Body of pancreas (tissue), 4 donors: ENCODE measurements at regions not wholly inside any gene's neighbourhood (a gene's known extent, or its start where the extent isn't known, plus 50 kb on each side); places are given as distances from the start of the nearest gene placed in this dataset.

Source experiments
- ATAC-seq: fragments of 150-250 bp; one replicate; pipeline ENCODE4 v1.9.1; 2016
- DNase-seq, 4 donors: peaks; one replicate each; pipeline ENCODE4 v3.0.0-alpha.2; 2019
- H3K27ac ChIP-seq, 4 donors: fragments of 200-600 bp; sonication (generic); 1 replicate in 3 of 4; 2 replicates in 1 of 4; pipeline versions ENCODE4 v1.5.1 to v1.6.1; 2016 to 2019; ENCODE audit warnings: mild to moderate bottlenecking in 1 of 4, mixed read lengths in 1 of 4, moderate library complexity in 1 of 4
- H3K27me3 ChIP-seq, 2 donors: fragments of 200-600 bp; sonication (generic); one replicate each; pipeline ENCODE4 v1.6.0; 2016; ENCODE audit warnings: mild to moderate bottlenecking in 1 of 2
- H3K36me3 ChIP-seq, 2 donors: fragments of 200-600 bp; sonication (generic); replicated peaks in 1 of 2; 2 replicates each; pipeline ENCODE4 v1.5.1; 2016; ENCODE audit warnings: low read depth in 2 of 2; ENCODE audit not compliant: insufficient read depth in 1 of 2
- H3K4me1 ChIP-seq: fragments of 200-600 bp; sonication (generic); one replicate; pipeline ENCODE4 v1.6.0; 2016
- H3K4me3 ChIP-seq, 2 donors: fragments of 200-600 bp; sonication (generic); 1 replicate in 1 of 2; 2 replicates in 1 of 2; pipeline ENCODE4 v1.5.1; 2016 to 2019
- H3K9me3 ChIP-seq, 3 donors: fragments of 200-600 bp; sonication (generic); 1 replicate in 2 of 3; 2 replicates in 1 of 3; pipeline ENCODE4 v1.5.1; 2016
- POLR2A ChIP-seq, 3 donors: fragments of 450-650 bp; IDR thresholded peaks; one replicate each; pipeline ENCODE4 v1.6.1; 2016; ENCODE audit warnings: antibody characterized with exemption in 3 of 3, mild to moderate bottlenecking in 2 of 3
- WGBS, 2 donors: methylation state at CpG; one replicate each; pipeline ENCODE4 v1.1.5; 2017; 5-methylcytosine and 5-hydroxymethylcytosine counted together
- intact Hi-C: fragments of 100-400 bp; cut with DNase I; formaldehyde crosslinking; loops from one replicate; pipeline ENCODE4 v1.15.1; 2023
- TF ChIP-seq, protein P1 (sequence below), 7 experiments: fragments of 450-650 bp in 4 of 7; fragments of 200-600 bp in 3 of 7; sonication (generic) in 3 of 7; IDR thresholded peaks; one replicate each; pipeline ENCODE4 v1.5.1; 2016 to 2019; ENCODE audit warnings: antibody characterized with exemption in 7 of 7

GRCh38 chr4:188754372-188755002, 615.2 kb downstream of the TRIML1 start:
- ATAC-seq = no peak
- no peak for DNase-seq

DNA sequence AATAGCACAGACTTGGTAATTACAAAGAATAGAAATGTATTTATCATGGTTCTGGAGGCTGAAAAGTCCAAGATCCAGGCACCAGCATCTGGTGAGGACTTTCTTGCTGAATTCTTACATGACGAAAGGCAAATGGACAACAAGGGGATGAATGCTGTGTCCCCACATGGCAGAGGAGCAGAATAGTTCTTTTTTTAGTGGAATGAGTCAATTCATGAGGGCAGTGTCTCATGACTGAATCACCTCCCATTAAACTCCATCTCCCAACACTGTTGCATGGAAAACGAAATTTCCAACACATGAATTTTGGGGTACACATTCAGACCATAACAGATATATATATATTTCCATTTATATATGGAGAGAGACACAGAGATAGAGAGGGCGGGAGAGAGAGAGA, 628.3 kb downstream of the TRIML1 start:
- Histone ChIP-seq H3K27me3 (no peaks in the 10 kb centered on the region), H3K9me3 (no peaks in the 10 kb centered on the region), H3K4me1 (no peaks in the 10 kb centered on the region), H3K4me3 (no peak overlapping the region), H3K27ac (no peak overlapping the region), H3K36me3 (no peaks in the 10 kb centered on the region)
- TF ChIP-seq, protein P1, sequence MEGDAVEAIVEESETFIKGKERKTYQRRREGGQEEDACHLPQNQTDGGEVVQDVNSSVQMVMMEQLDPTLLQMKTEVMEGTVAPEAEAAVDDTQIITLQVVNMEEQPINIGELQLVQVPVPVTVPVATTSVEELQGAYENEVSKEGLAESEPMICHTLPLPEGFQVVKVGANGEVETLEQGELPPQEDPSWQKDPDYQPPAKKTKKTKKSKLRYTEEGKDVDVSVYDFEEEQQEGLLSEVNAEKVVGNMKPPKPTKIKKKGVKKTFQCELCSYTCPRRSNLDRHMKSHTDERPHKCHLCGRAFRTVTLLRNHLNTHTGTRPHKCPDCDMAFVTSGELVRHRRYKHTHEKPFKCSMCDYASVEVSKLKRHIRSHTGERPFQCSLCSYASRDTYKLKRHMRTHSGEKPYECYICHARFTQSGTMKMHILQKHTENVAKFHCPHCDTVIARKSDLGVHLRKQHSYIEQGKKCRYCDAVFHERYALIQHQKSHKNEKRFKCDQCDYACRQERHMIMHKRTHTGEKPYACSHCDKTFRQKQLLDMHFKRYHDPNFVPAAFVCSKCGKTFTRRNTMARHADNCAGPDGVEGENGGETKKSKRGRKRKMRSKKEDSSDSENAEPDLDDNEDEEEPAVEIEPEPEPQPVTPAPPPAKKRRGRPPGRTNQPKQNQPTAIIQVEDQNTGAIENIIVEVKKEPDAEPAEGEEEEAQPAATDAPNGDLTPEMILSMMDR (IDR thresholded peaks at IDR 0.05) = no peak
- no peak for TF ChIP-seq POLR2A (IDR thresholded peaks at IDR 0.05)
- no peak for ATAC-seq
- intact Hi-C loops = no loop called here
- DNase-seq = no peak
- WGBS, 2 donors = 35 to 55% methylated on average over 3 of the region's 3 CpGs

More at GRCh38 chr4:188754372-188755002, 615.2 kb downstream of the TRIML1 start:
- Histone ChIP-seq H3K36me3 (no peaks in the 10 kb centered on the region), H3K9me3 (no peaks in the 10 kb centered on the region), H3K4me1 (no peaks in the 10 kb centered on the region), H3K27ac (no peak overlapping the region), H3K27me3 (no peaks in the 10 kb centered on the region), H3K4me3 (no peak overlapping the region)
- WGBS, 2 donors = 82 to 84% methylated on average over 9 to 21 of the region's 22 CpGs
- intact Hi-C loops = no loop called here
- no peak for TF ChIP-seq POLR2A (IDR thresholded peaks at IDR 0.05)
- TF ChIP-seq, protein P1 (IDR thresholded peaks at IDR 0.05) = no peak

GRCh38 chr4:188778905-188779304, 639.7 kb downstream of the TRIML1 start:
- Histone ChIP-seq H3K27ac (no peak overlapping the region), H3K9me3 (no peaks in the 10 kb centered on the region), H3K27me3 (no peaks in the 10 kb centered on the region), H3K36me3 (no peaks in the 10 kb centered on the region), H3K4me3 (no peak overlapping the region), H3K4me1 (no peaks in the 10 kb centered on the region)
- no peak for TF ChIP-seq POLR2A (IDR thresholded peaks at IDR 0.05)
- TF ChIP-seq, protein P1 (IDR thresholded peaks at IDR 0.05) = no peak
- intact Hi-C loops = no loop called here
- DNase-seq = no peak
- no peak for ATAC-seq
- WGBS, 2 donors = 42 to 47% methylated on average over 4 of the region's 4 CpGs

- WGBS, 2 donors = 54 to 59% methylated on average over 3 of the region's 3 CpGs
- H3K9me3 ChIP-seq = no peaks in the 10 kb centered on the region
- intact Hi-C loops = no loop called here
- H3K4me3 ChIP-seq = no peak overlapping the region
- DNase-seq (no peak), ATAC-seq (no peak)
- no peak overlapping the region for H3K27ac ChIP-seq
- no peaks in the 10 kb centered on the region for H3K4me1 ChIP-seq
- TF ChIP-seq, protein P1 (IDR thresholded peaks at IDR 0.05) = no peak
- no peak for TF ChIP-seq POLR2A (IDR thresholded peaks at IDR 0.05)
- H3K36me3 ChIP-seq = no peaks in the 10 kb centered on the region
- no peaks in the 10 kb centered on the region for H3K27me3 ChIP-seq
Measured at GRCh38 chr4:188779581-188779980, 640.3 kb downstream of the TRIML1 start.

DNA sequence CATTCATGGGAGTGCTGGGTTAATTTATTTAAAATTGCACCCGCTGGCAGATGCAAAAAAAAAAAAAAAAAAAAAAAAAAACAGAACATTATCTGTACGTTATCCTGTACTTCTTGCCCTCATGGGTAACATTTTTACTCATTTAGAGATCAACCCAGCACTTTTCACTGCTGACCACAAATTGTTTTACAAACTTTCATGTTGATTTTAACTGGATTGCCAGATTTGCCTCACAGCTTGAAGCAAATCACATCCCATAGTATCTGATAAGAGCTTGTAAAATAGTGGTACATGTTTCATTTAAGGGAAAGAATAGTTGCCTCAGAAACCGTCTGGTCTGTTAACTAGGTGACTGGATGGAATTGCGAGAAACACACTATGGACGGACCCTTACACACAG, 640.8 kb downstream of the TRIML1 start:
- H3K9me3 ChIP-seq = no peaks in the 10 kb centered on the region
- H3K4me3 ChIP-seq = no peak overlapping the region
- no peak for ATAC-seq
- intact Hi-C loops = no loop called here
- no peaks in the 10 kb centered on the region for H3K4me1 ChIP-seq
- H3K27ac ChIP-seq = no peak overlapping the region
- TF ChIP-seq POLR2A (IDR thresholded peaks at IDR 0.05) = no peak
- TF ChIP-seq, protein P1 (IDR thresholded peaks at IDR 0.05) = no peak
- H3K36me3 ChIP-seq = no peaks in the 10 kb centered on the region
- WGBS, 2 donors = 66 to 70% methylated on average over 5 of the region's 5 CpGs
- H3K27me3 ChIP-seq = no peaks in the 10 kb centered on the region
- no peak for DNase-seq
